GM06990 (cell line): ENCODE measurements at regions not wholly inside any gene's neighbourhood (a gene's known extent, or its start where the extent isn't known, plus 50 kb on each side); places are given as distances from the start of the nearest gene placed in this dataset.
A peak's percentile ranks its signal among the peaks of the same experiment; 100 is the strongest.

Experiments used
- DNase-seq: peaks from one replicate; pipeline ENCODE4 v3.0.0-alpha.2; 2011; ENCODE audit not compliant: insufficient read length; ENCODE audit errors: extremely low read depth
- H3K27me3 ChIP-seq: replicated peaks from 2 replicates; pipeline ENCODE4 v1.6.0; 2011; ENCODE audit warnings: low read length; ENCODE audit not compliant: control insufficient read depth, insufficient read depth
- H3K36me3 ChIP-seq: 2 replicates; pipeline ENCODE4 v1.5.1; 2011; ENCODE audit warnings: low read length; ENCODE audit not compliant: control insufficient read depth, insufficient read depth
- H3K4me3 ChIP-seq: replicated peaks from 2 replicates; pipeline ENCODE4 v1.5.1; 2011; ENCODE audit warnings: low read depth, mild to moderate bottlenecking, control low read depth, low read length
- CTCF ChIP-seq: IDR thresholded peaks from 2 replicates; pipeline ENCODE4 v1.5.1; 2011; ENCODE audit warnings: low read length, control low read depth, mild to moderate bottlenecking, inconsistent platforms; ENCODE audit not compliant: insufficient read depth, poor library complexity, severe bottlenecking

DNA sequence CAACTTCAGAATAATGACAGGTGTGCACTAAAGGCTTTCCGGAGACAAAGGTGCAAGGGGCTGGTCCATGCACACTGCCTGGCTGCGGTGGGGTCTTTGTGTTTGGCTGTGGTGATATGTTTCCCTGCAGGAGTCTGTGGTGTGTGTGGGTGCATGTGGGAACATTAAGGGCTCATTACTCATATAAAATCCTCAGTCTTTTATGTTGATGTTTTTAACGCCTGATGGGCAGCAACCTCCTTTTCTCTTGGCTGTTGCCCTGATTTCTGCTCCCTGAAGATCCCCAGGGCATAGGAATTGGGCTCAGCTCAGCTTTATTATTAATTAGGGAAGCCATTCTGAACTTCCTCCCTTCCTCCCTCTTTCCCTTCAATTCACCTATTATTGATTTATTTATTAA is 67.6 kb upstream of the SPAG17 start:
- Histone ChIP-seq H3K27me3 (no peaks in the 10 kb centered on the region), H3K36me3 (no peaks in the 10 kb centered on the region), H3K4me3 (no peak overlapping the region)
- DNase-seq: no peak
- TF ChIP-seq CTCF: no peak

DNA sequence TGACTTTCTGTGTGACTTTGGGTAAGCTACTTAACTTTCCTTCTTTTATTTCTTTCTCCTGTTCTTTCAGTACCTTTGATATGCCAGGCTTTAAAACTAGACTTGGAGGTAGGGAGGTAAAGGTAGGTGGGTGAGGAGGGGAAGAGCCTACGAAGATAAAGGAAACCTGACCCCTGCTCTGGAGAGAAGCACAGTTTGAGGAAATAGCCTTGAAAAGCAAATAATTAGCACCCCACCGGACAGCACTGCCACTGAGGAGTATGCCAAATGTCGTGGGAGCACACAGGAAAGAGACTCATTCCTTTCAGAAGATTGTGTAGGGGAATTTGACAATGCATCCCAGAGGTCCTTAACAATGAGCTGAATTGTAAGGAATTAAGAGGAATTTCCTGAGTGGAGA is 65.2 kb upstream of the SPAG17 start:
- H3K27me3 ChIP-seq: no peaks in the 10 kb centered on the region
- no peak for TF ChIP-seq CTCF
- no peaks in the 10 kb centered on the region for H3K36me3 ChIP-seq
- no peak overlapping the region for H3K4me3 ChIP-seq
- DNase-seq: no peak

GRCh38 chr1:118249641-118250040 is 64.6 kb upstream of the SPAG17 start:
- DNase-seq: no peak
- no peak overlapping the region for H3K4me3 ChIP-seq
- H3K27me3 ChIP-seq: no peaks in the 10 kb centered on the region
- H3K36me3 ChIP-seq: no peaks in the 10 kb centered on the region
- TF ChIP-seq CTCF: no peak

DNA sequence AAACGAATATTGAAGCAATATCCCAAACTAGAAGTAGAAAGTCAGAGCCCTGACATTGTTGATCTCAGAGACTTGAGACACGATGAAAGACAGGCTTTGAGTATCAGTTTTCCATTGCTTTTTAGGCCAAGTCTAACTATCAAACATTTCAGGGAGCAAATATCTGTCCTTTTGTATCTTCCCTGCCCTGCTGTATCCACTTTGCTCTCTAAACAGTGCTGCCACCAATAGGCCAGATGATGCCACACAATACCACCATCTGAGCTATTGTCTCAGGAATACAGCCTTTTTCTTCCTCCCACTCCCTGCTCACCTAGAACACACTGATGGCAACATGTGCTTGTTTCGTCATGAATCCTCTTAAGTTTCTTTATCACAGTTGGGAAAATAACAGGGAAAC is 62.6 kb upstream of the SPAG17 start:
- no peak for DNase-seq
- TF ChIP-seq CTCF: peak; percentile 59
- Histone ChIP-seq H3K4me3 (no peak overlapping the region), H3K36me3 (no peaks in the 10 kb centered on the region), H3K27me3 (no peaks in the 10 kb centered on the region)

- Histone ChIP-seq H3K27me3 (no peaks in the 10 kb centered on the region), H3K36me3 (no peaks in the 10 kb centered on the region), H3K4me3 (no peak overlapping the region)
- TF ChIP-seq CTCF: no peak
- DNase-seq: no peak
Observed at GRCh38 chr1:118246646-118247045, 61.6 kb upstream of the SPAG17 start.

DNA sequence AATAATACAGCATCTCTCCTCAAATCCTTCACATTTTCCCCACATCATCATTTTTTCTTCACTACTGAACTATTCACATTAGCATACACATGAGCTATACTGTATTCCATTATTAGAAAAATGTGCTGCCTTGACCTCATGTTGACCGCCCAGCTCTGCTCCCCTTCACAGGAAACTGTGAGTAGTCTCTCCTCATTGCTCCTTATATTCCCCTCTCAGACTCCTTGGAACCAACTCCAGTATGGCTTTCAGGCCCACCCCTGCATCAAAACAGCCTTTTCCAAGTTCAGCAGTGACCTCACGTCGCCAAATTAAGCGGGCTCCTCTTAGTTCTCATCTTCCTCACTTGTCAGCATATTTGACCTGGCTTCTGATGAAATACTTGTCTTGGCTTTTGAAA is 59.2 kb upstream of the SPAG17 start:
- TF ChIP-seq CTCF: no peak
- Histone ChIP-seq H3K27me3 (no peaks in the 10 kb centered on the region), H3K4me3 (no peak overlapping the region), H3K36me3 (no peaks in the 10 kb centered on the region)
- no peak for DNase-seq
